HUDEP-2 (cell line): ENCODE measurements at regions not wholly inside any gene's neighbourhood (a gene's known extent, or its start where the extent isn't known, plus 50 kb on each side); places are given as distances from the start of the nearest gene placed in this dataset.

ENCODE experiments used
- DNase-seq, 76 experiments: peaks; one replicate each; lab custom pipeline; 2025; ENCODE audit not compliant: unreplicated experiment in 76 of 76; lab: John Stamatoyannopoulos, UW

GRCh38 chr2:188119112-188119838 is 172.4 kb upstream of the GULP1 start:
- DNase-seq, result no peak

DNA sequence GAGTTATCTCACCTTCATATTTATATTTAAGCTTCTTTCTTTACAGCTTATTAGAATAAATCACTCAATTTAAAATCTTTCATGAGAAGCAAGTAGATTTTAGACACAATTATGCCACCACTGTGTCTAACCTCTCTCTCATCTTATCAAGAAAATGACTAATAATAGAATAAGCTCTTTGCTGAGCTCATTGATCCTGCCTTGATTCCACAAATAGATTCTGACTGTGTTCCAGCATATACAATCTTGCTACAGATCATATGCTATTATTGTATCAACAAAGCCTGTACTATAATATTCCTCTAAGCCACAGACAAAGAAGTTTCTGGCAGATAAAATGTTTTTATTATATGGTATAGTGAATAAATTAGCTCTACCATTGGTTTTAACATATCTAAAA is 168.7 kb upstream of the GULP1 start:
- no peak for DNase-seq

DNA sequence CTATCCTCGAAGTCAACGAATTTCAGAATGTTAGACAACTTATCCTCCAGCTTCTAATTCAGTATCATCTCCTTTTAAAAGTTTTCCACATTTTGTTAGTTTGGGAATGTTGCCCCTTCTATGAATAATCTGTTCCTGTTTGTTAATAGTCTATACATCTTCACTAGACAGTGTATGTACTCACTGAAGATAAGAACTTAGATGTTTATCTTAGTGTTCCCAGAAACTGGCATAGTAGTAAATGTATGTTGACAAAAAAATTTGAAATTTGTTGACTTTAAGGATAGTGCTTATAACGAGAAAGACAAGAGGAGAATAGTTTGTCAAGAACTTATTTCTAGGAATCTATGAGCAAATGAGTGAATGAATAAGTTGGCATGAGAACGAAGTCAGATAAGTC is 162.0 kb upstream of the GULP1 start:
- DNase-seq, result no peak

DNA sequence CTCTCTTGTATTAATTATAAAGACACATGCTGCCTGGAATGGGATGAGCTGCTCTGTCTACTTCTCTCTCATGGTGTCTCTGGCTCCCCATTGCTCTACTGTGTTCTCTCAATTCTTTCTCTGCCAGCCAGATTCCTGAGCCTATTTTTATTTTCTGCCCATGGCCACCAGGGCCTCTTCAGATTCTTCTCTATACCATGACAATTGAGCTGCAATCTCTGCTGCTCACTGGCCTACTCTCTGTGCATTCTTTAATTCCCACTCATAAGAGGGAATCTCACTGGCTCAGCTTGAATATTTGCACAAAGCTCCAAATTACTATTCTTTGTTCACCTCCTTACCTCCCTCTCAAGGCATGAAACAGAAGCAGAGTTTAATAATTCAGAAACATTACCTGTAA is 161.4 kb upstream of the GULP1 start:
- no peak for DNase-seq

DNA sequence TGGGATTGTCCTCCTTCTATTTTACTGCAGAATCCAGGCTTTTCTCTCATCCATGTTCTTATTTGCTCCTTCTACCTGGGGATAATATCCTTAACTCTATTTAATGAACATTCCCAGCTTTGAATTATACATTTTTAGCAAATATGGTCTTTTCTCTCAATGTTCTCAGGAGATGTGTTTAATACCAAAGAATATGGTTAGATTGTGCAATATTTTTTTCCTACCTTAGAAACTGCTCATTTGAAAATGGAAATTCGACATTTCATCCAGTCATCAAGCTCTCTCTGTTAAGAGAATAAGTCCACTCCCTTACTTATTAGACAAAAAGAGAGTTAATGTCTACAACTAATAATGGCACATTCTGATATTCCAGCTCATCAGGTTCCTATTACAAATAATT is 160.4 kb upstream of the GULP1 start:
- DNase-seq, result no peak

DNA sequence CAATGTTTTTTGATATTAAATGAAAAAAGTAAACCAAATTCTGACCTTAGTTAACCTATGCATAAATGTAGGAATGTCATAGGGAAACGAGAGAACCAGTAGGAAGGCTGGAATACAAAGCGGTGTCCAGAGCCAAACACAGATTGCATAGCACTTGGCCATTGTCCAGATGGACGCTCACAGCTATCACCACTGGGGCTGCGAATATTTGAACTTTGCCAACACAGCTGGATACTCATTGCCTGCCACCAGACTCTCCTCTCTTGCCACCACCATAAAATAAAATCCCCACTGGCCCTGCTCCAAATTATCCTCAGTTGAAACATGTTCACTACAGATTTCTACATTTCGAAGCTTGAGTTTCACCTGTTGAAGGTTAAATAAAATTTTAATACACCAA is 159.3 kb upstream of the GULP1 start:
- no peak for DNase-seq

DNA sequence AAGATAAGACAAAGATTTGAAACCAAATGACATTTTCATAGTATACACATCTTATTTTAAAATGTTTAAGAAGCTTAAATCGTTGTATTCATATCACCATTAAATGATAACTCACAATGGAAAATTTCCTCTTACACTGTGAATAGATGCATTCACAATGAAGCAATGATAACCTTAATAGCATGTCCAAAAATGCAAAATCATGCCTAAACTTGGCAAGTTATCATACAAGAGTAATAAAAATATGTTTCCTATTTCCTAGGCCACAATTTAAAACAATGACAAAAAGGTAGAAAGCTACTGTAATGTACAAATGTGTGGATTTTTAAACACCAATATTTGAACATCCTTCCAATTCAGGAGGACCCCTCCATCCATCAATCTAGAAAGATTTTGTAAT is 157.4 kb upstream of the GULP1 start:
- DNase-seq, result no peak

DNA sequence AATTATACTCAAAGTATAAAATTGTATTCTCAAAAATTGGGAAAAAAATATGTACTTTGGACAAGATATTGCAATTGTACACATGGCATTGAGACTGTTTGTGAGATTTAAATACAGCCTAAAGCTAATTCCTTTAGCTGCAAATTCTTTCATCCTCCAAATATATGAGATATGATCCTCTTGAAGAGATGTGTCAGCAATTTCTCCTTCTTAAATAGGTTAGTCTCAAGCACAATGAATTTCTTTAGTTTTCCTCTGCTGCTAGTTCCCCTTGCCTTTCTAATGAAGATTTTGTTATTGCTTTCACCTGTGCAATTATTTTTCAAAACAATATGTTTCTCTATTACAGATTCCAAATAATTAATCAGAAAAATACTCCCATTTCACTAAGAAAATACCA is 153.4 kb upstream of the GULP1 start:
- DNase-seq, result no peak

DNA sequence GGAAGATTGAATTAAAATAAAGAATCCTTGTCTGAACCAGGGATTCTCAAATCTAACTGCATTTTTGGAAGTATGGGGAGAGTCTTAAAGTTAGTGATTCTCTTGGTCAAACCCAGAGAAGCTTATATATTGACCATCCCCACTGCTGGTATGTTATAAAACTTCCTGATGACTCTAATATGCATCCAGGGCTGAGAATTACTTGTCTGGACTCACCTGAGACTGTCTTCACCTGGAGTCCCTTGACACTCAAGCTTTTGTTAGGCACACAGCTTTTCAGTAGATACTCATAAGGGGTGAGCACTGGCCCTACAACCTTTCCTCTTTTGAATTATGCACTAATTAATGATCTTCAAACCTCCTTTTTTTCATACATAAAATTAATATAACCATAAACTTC is 149.6 kb upstream of the GULP1 start:
- no peak for DNase-seq

GRCh38 chr2:188142636-188143295 is 148.9 kb upstream of the GULP1 start:
- DNase-seq, result no peak

DNA sequence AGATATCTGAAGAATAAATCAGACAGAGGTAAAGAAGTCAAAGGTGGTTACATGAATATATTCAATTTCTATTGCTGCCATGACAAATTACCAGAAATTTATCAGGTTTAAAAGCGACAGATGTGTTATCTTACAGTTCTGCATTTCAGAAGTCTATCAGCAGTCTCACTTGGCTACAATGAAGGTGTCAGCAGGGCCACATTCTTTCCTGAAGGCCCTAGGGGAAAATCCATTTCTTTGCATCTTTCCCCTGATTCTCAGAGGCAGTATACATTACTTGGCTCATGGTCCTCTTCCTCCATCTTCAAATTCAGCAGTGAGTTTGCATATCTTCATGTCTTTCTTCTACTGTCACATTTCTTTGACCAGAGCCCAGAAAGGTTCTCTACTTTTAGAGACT is 145.8 kb upstream of the GULP1 start:
- DNase-seq, result no peak

DNA sequence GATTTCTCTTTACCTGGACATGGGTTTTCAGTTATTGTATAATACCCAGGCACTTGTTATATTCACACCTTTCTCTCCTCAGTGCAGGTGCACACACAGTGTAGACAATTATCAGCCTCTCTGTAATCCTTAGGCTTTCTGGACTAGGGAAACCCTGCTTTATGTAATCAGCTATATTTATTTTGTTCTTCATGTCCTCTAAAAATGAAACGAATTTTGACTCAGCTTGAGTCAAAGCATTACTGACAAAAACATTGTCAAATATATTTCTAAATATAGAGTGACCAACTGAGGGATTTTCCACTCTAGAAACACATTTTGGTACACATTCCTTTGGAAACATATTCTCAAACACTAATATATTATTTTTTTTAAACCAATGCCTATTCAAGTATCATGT is 144.8 kb upstream of the GULP1 start:
- DNase-seq, result no peak

- DNase-seq, result no peak
These were observed 140.0 kb upstream of the GULP1 start for GRCh38 chr2:188151670-188152069.

DNA sequence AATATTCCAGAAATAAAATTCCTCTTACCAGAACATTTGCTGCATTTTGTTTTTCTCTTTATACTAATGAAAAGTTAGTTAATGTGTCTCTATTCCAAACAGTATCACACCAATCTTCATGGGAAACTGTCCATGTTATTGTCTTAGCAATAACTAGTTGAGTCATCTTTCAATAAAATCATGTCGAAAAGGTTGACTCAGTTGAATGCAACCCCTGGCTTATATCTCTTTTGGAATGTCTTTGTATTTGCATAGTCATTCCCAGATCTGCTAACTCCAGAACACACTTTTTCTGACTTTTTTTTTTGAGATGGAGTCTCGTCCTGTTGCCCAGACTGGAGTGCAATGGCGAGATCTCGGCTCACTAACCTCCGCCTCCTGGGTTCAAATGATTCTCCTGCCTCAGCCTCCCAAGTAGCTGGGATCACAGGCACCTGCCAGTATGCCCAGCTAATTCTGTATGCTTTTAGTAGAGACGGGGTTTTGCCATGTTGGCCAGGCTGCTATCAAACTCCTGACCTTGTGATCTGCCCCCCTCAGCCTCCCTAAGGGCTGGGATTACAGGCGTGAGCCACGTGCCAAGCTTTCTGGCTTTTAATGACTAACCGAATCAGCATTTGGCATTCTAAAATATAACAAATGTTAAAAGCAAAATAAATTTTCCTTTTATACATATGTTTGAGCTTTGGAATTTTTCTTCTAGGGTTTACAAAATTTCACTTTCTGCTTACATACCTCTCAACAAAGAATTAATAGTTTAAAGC is 133.2 kb upstream of the GULP1 start:
- no peak for DNase-seq

DNA sequence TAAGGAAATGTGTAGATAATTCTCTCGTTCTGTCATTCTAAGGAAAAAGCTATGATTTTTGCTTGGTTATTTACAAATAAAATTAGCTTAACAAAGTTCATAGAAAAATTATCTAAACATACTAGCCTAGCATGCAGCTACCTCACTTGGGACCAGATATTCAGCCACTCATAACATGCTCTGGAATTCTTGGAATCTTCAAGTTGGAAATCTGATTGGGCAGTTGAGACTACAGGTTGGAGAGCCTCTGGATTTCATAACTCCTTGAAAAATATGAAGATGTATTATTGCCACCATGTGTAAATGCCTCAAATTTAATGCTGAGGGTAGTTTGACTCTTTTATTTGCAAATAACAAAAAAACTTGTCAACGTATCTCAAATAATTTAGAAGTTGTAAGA is 132.2 kb upstream of the GULP1 start:
- DNase-seq, result no peak

DNA sequence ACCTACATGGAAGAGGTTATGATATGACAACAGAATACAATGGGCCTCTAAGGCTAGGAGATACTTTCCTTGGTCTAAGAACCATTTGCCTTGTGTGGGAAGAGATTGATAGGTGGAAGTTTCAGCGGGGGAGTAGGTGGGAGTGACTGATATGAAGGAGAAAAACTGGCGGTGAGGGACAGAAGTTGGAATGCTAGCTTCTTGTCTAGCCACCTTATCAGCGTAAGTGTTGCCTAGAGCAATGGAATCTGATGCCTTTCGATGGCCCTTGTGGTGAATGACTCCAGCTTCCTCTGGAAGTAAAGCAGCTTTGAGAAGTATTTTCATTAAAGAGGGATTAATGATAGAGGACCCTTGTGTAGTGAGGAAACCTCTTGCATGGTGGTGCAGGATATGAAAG is 121.3 kb upstream of the GULP1 start:
- DNase-seq, result no peak

DNA sequence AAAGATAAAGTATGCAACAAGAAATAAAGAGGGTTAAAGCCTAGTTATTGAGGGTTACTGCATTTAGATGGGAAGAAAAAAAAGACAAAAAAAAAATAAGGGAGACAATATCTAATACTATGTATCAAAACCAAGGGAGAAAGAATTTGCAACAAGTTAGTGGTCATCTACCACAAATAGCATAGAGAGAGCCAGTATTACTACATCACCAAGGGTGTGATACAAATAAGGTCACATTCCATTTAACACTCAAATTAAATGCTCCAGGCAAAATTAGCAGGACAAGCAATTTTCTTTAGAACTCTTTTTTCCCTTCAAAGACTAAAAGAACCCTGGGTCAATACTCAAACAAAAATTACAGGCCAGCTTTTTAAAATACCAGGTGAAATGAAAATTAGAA is 115.1 kb upstream of the GULP1 start:
- no peak for DNase-seq

DNA sequence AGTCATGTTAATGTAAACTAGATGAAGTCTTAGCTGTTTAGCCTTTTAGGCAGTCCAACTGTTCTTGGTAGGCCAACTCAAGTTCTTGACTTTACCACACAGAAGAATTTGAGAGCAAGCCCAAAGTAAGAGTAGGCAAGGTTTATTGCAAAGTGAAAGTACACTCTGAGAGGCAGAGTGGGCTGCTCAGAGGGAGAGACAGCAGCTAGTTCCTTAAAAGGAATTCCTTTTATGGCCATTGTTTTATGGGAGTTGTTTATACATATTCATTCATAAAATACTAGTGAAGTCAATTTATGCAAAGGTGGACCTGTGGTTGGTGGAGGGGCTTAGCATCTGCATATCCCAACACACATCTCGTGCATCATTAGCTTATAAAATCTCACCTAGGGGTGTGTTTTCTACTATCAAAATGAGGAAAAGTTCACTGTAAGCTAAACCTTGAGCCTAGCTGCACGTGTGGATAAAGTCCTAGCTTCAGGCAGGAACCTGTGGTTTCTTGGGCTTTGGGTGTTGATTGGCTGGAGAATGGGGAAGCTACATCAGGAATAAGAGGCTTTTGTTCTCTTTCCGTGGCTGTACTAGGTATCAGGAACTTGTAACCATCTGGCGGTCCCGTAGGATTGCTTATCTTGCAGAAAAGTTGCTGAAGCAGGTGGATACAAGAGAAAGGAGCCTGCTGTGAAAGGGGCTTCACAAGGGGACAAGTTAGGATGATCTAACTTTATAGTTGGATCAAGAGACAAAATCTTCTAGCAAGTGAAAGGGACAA is 110.4 kb upstream of the GULP1 start:
- DNase-seq, result no peak

DNA sequence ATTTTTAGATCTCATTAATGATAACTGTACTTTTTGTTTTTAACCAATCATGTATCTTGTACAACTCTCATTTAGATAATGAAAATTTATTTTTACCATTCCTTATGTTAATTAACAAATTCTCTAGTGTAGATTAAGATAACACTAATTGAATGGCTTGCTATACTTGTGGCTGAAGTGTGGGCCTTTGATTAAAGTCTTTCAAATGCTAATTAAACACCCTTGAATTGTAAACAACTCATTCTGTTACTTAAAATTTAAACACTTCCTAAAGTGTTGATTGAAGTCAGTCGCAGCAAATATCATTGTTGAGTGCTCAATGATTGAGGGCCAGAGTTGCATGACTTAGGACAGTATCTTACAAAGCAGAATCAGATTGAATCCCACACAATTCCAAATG is 109.8 kb upstream of the GULP1 start:
- DNase-seq, result no peak

DNA sequence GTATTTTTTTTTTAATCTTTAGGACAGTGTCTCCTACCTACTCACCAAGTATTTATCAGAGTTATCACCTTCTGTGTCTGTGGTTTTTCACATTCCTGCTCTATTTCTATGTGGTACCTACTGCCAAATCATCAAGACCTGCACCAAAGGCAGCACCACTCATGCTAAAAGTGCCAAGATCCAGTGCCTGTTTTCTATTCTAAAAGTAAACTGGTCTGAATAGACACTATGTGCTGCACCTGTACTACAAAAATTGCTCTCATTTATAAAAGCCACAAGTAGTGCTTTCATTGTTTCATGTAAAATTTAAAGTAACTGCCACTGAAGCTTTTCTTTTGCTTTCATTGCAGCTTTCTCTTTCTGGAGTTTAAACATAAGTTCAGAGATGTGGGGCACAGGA is 103.9 kb upstream of the GULP1 start:
- no peak for DNase-seq

DNA sequence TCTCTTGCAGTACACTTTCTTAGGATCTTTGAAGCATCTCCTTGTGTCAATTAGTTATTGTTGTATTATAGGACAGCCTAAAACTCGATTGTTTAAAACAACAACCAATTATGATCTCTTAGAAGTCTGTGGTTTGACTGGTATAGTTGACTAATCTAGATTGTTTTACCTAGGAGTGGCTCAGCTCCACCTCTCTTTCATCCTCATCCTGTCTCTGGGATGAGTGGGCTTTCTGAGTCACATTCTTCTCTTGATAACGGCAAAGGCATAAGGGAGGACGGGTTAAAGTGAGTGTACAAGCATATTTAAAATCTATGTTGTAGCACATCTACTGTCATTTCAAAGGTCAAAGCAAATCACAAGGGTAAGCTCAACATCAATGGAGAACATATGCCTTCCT is 102.3 kb upstream of the GULP1 start:
- no peak for DNase-seq
